ENCODE measurements at regions not wholly inside any gene's neighbourhood (a gene's known extent, or its start where the extent isn't known, plus 50 kb on each side); places are given as distances from the start of the nearest gene placed in this dataset.

DNA sequence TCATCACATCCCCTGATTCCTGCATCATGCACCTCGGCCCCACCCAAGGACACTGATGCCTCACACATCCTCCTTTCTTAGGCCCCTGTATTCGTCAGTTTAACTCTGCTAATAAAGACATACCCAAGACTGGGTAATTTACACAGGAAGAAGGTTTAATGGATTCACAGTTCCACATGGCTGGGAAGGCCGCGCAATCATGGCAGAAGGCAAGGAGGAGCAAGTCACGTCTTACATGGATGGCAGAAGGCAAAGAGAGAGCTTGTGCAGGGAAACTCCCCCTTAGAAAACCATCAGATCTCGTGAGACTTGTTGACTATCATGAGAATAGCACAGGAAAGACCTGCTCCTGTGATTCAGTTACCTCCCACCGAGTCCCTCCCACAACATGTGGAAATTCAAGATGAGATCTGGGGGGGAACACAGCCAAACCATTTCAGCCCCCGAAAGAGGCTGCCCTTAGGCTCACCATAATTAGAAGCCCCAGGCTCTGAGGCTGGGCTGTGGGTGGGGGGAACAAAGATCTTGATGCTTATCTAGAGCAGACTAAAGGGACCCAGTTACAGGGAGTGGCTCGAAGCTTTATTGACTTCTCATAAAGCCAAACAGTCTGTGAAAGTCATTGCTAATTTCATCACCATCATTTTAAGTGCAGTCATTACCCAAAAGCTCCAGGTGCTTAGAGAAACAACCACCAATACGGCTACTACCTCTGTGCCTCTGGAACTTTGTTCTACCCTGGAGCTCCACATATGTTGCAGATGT lies 181.5 kb downstream of the MATN1 start:
- TF ChIP-seq, protein P1, sequence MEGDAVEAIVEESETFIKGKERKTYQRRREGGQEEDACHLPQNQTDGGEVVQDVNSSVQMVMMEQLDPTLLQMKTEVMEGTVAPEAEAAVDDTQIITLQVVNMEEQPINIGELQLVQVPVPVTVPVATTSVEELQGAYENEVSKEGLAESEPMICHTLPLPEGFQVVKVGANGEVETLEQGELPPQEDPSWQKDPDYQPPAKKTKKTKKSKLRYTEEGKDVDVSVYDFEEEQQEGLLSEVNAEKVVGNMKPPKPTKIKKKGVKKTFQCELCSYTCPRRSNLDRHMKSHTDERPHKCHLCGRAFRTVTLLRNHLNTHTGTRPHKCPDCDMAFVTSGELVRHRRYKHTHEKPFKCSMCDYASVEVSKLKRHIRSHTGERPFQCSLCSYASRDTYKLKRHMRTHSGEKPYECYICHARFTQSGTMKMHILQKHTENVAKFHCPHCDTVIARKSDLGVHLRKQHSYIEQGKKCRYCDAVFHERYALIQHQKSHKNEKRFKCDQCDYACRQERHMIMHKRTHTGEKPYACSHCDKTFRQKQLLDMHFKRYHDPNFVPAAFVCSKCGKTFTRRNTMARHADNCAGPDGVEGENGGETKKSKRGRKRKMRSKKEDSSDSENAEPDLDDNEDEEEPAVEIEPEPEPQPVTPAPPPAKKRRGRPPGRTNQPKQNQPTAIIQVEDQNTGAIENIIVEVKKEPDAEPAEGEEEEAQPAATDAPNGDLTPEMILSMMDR (optimal IDR thresholded peaks at IDR 0.05 in 1 of 3, IDR thresholded peaks at IDR 0.05 in 1 of 3, conservative IDR thresholded peaks at IDR 0.05 in 1 of 3; ENCODE audit: extremely low read depth in 1 of 3, insufficient read depth in 2 of 3, low read length in 3 of 3), result no peak
- TF ChIP-seq EZH2 (IDR thresholded peaks at IDR 0.05; ENCODE audit: low read length), result no peak

Data from keratinocyte (primary cell).